ENCODE measurements at regions not wholly inside any gene's neighbourhood (a gene's known extent, or its start where the extent isn't known, plus 50 kb on each side); places are given as distances from the start of the nearest gene placed in this dataset.

DNA sequence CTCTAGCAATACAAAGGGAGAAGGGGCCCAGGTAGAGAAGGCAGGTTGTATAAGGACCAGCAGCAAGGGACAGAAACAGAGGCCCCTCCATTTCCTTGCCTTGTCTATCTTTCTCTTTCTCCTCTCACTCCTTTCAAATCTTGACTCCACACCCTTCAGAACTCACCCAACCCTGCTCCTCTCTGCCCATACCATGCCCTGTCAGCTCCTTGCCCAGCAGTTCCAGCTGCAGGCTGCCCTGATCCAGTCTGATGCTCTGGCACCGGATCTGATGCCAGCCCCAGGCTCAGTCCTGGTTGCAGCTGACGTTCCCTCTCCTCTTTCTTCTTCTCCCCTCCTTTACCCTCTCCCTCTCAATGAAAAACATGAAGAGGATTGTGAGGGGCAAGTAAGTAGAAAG is 291.2 kb downstream of the FBXW7 start:
- Mint-ChIP-seq H3K4me3 (no peak overlapping the region), H3K9me3 (peaks cover 0 to 7% of the 10 kb centered on the region in 2 donors), H3K27ac (peak overlapping the region; percentile 22 to 84), H3K4me1 (peaks cover 32% of the 10 kb centered on the region), H3K27me3 (no peaks in the 10 kb centered on the region)
- ATAC-seq = no peak
- no peak for DNase-seq

DNA sequence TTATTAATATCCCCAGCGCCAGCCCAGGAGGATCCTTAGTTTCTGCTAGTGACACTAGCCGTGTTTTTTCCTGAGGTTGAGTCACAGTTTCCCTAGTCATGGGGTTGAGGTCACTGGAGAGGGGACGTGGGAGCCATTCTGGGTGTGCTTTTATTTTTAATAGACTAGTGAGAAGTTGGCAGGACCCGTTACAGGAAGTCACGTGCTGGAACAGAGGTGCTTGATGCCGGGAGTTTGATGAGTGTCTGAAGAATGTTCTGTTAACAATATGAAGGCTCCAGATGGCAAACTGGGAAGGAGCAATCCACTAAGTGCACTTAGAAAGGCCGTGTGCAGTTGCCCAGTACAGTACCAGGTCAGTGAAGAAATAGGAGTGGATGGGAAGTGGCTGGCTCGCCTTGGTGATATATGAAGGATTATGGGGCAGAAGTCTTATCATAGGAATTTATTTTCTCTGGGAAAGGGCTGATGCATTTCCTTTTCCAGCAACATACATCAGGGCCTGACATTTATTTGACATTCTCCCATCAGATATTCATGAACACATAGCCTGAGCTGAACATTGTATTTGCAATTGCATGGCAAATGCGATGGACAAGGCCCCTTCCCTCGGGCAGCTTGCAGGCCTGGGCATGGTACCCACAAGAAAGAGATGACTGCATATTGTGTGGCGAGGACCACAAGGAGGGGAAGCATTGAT is 291.8 kb downstream of the FBXW7 start:
- Mint-ChIP-seq H3K27ac (peak overlapping the region in 1 of 2 donors; percentile 84), H3K27me3 (no peaks in the 10 kb centered on the region), H3K9me3 (peaks cover 0 to 11% of the 10 kb centered on the region in 2 donors), H3K4me3 (no peak overlapping the region), H3K4me1 (peaks cover 32% of the 10 kb centered on the region)
- ATAC-seq (no peak), DNase-seq (no peak)

DNA sequence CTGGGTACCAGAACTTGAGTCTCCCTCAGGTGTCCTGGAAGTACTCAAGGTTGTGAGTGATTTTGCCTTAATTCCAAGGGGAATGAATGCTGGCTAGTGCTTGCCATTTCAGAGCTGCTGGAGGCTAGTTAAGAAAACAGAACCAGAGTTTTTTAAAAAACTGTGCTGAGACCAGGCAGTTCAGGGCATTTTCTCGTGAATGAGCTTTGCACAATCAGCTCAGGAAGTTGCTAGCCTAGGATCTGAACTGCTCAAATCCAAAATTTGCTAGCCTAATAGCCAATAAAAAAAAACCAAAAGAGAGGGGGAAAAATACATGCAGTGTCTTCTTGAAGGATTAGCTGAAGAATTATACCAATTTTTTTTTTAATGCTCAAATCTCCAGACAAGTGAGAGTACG is 292.7 kb downstream of the FBXW7 start:
- Mint-ChIP-seq H3K4me3 (no peak overlapping the region), H3K9me3 (peaks cover 0 to 14% of the 10 kb centered on the region in 2 donors), H3K4me1 (peaks cover 32% of the 10 kb centered on the region), H3K27ac (no peak overlapping the region), H3K27me3 (no peaks in the 10 kb centered on the region)
- DNase-seq = no peak
- ATAC-seq = no peak

DNA sequence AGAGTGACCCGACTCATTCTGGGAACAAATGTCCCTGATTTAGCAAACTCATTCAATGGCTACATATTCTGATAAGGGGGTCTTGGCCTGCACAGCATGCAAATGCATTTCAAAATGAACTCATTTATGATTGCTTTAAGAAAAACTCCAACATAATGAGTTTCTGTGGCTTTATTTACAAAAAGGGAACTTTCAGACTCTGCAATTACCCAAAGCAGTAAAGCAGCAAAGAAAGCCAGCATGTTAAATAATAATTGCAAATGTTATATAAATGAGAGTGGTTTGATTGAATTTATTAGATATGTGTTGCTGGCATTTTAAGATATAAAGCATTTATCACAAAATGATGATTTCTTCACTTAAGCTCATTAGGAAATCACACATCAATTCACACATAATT is 295.7 kb downstream of the FBXW7 start:
- no peak overlapping the region for H3K27ac Mint-ChIP-seq
- no peaks in the 10 kb centered on the region for H3K27me3 Mint-ChIP-seq
- DNase-seq (no peak), ATAC-seq (no peak)
- H3K4me1 Mint-ChIP-seq = peaks cover 14% of the 10 kb centered on the region
- H3K9me3 Mint-ChIP-seq = peaks cover 4 to 14% of the 10 kb centered on the region in 2 donors
- H3K4me3 Mint-ChIP-seq = no peak overlapping the region

DNA sequence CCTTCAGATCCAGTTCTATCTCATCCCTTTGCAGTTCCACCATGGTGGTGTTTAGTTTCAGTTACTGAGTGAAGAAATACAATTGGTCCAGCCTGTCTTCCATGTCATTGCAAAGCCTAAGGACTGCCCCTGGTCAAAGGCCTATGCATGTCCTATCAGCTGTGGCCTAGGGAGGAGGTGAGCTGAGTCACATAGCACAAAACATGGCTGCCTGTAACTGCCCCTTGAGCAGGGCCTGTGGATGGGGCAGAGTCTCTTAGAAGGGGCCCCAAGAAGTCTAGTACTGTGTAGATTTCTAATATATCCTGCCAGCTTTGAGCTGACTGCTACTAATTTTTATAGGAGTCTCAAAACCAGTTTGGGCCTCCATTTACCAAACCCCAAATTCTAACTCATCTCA is 296.7 kb downstream of the FBXW7 start:
- Mint-ChIP-seq H3K27me3 (no peaks in the 10 kb centered on the region), H3K4me3 (no peak overlapping the region), H3K9me3 (peaks cover 4 to 12% of the 10 kb centered on the region in 2 donors), H3K27ac (no peak overlapping the region), H3K4me1 (peaks cover 6% of the 10 kb centered on the region)
- no peak for DNase-seq
- no peak for ATAC-seq

DNA sequence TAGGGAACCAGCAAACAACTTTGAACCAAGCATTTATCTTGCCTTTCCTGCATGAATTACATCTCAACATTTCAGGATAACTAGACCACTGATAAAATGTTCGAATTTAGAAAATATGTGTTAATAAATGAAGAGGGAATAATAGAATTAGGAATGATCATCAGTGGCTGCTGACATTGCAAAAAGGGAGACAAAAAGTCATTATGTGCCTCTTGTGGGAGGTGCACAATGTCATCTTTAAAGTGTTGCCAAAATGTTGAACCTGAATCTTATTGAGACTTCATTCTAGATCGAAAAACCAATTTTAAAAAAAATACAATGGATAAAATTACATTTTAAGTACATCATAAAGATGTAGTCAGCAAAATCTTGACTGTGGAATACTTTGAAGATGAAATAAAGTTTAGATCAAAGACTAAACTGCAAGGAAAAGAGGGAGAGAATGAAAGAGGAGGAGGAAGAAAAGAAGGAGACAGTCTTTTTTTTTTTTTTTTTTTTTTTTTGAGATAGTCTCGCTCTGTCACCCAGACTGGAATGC is 299.3 kb downstream of the FBXW7 start:
- Mint-ChIP-seq H3K4me3 (no peak overlapping the region), H3K27ac (no peak overlapping the region)

DNA sequence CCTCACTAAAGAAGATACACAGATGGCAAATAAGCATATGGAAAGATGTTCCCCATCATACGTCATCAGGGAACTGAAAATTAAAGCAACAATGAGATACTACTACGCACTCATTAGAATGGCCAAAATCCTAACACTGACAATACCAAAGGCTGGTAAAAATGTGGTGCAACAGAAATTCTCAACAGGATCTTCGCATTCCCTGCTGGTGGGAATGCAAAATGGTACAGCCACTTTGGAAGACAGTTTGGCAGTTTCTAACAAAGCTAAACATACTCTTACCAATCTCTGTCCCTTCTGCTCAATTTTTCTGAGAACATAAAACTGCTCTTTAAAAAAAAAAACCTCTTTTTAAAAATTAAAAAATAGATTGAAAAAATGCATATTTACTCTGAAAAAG is 300.2 kb downstream of the FBXW7 start:
- peaks cover 4 to 7% of the 10 kb centered on the region in 2 donors for H3K9me3 Mint-ChIP-seq
- no peak overlapping the region for H3K4me3 Mint-ChIP-seq
- no peaks in the 10 kb centered on the region for H3K27me3 Mint-ChIP-seq
- ATAC-seq (no peak), DNase-seq (no peak)
- no peak overlapping the region for H3K27ac Mint-ChIP-seq
- H3K4me1 Mint-ChIP-seq = no peaks in the 10 kb centered on the region

More for the DNA sequence above, 299.3 kb downstream of the FBXW7 start:
- no peak for DNase-seq
- no peak for ATAC-seq
- H3K9me3 Mint-ChIP-seq = peaks cover 4 to 7% of the 10 kb centered on the region in 2 donors
- H3K4me1 Mint-ChIP-seq = no peaks in the 10 kb centered on the region
- H3K27me3 Mint-ChIP-seq = no peaks in the 10 kb centered on the region

DNA sequence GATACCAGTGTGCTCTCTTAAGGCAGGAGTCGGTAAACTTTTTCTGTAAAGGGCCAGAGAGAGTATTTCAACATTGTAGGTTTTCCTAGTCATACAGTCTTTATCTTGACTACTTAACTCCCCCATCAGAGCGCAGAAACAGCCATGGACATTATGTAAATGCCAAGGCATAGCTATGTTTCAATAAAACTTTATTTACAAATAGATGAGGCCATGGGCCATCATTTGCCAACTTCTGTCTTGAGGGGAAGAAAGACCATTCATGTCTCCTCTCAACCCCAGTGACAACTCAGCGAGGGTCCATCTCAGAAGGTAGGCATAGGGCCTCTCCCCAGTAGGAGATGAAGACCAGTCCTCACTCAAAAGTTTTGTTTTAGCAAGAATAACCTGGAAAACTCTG is 301.3 kb downstream of the FBXW7 start:
- no peak overlapping the region for H3K4me3 Mint-ChIP-seq
- DNase-seq (no peak), ATAC-seq (no peak)
- no peaks in the 10 kb centered on the region for H3K4me1 Mint-ChIP-seq
- H3K27ac Mint-ChIP-seq = no peak overlapping the region
- H3K27me3 Mint-ChIP-seq = no peaks in the 10 kb centered on the region
- peaks cover 4 to 7% of the 10 kb centered on the region in 2 donors for H3K9me3 Mint-ChIP-seq

DNA sequence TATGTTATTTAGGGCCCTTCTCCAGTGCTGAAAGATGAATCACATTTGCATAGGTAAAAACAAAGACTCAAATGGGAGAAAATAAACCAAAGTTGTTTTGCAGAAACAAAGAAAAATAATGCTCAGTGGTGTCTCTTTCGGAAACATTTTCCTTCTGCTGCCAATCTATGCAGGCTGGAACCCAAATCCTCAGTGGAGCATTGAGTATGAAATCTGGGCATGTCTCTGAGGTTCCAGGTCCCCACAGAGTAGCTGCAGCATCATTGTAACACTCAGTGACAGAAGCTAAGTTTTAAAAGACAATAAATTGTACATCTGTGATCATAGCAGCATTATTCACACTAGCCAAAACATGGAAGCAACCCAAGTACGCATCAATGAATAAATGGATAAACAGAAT is 303.6 kb downstream of the FBXW7 start:
- no peaks in the 10 kb centered on the region for H3K4me1 Mint-ChIP-seq
- H3K27me3 Mint-ChIP-seq = no peaks in the 10 kb centered on the region
- ATAC-seq (no peak), DNase-seq (no peak)
- peaks cover 0 to 4% of the 10 kb centered on the region in 2 donors for H3K9me3 Mint-ChIP-seq
- H3K4me3 Mint-ChIP-seq = no peak overlapping the region
- H3K27ac Mint-ChIP-seq = no peak overlapping the region

DNA sequence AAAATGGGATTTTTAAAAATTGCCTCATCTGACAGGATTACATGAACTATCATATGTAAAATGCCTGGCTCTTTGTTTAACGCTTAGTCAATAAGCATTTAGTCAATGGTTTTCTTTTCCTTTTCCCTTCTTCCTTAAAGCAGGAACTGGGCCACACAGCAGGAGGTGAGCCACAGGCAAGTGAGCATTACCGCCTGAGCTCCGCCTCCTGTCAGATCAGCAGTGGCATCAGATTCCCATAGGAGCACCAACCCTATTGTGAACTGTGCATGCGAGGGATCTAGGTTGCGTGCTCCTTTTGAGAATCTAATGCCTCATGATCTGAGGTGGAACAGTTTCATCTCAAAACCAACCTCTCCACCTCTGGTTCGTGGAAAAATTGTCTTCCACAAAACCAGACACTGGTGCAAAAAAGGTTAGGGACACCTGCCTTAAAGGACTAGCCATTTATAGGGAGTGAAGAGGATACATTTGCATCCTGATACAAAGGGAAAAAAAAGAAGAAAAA is 306.1 kb downstream of the FBXW7 start:
- Mint-ChIP-seq H3K4me3 (no peak overlapping the region), H3K9me3 (no peaks in the 10 kb centered on the region), H3K27ac (no peak overlapping the region), H3K4me1 (no peaks in the 10 kb centered on the region), H3K27me3 (no peaks in the 10 kb centered on the region)
- DNase-seq (no peak), ATAC-seq (no peak)

DNA sequence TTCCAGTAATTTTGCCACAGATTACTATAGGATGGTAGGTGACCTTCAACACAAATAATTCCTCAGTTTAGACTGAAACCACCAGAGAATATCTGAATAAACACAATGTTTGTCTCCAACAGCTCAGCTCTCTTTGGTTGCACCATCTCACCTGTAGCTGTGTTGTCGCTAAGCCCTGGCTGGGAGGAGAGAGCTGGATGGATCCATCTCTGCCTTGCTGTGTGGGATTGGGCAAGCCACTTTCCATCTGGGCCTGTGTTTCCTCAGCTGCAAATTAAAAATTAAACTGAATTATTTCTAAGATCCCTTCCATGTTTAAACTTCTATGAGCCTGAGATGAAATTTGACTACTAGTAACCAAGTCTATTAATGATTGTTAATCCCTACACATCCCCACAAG is 310.2 kb downstream of the FBXW7 start:
- Mint-ChIP-seq H3K9me3 (no peaks in the 10 kb centered on the region), H3K27ac (no peak overlapping the region), H3K27me3 (no peaks in the 10 kb centered on the region), H3K4me3 (no peak overlapping the region), H3K4me1 (no peaks in the 10 kb centered on the region)
- DNase-seq (no peak), ATAC-seq (no peak)

DNA sequence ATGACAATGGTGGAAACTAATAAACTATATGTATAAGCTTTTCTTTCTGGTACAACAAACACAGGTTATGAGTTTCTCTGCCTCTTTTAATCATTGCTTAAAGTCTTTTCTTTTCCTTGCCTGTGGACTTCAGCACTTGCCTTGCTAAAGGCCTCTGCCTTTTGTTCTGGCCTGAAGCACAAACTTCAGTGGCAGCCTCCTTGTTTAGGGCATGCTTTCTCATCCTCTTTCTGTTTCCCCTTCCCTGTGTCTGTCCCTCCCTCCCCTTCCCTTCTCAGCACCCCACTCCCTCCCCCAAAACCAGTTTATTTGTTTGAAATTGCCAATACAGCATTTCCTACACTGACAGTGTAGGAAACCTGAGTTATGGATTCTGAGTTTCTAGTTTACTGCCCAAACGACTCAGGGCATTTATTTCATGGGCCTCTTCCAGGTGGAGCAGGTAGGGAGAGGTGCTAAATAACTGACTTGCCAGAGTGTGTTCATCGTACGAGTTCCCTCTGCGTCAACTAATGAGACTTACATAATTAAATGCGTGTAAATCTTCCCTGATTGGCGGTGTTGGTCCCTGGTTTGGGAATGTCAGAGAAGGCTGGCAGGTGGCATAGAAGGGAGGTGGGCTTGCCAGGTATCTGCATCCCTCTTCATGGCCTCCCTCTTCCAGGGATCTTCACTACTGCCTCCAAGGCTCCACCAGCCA is 311.0 kb downstream of the FBXW7 start:
- no peak for ATAC-seq
- Mint-ChIP-seq H3K27ac (no peak overlapping the region), H3K4me1 (no peaks in the 10 kb centered on the region), H3K4me3 (no peak overlapping the region), H3K27me3 (no peaks in the 10 kb centered on the region), H3K9me3 (no peaks in the 10 kb centered on the region)
- no peak for DNase-seq

DNA sequence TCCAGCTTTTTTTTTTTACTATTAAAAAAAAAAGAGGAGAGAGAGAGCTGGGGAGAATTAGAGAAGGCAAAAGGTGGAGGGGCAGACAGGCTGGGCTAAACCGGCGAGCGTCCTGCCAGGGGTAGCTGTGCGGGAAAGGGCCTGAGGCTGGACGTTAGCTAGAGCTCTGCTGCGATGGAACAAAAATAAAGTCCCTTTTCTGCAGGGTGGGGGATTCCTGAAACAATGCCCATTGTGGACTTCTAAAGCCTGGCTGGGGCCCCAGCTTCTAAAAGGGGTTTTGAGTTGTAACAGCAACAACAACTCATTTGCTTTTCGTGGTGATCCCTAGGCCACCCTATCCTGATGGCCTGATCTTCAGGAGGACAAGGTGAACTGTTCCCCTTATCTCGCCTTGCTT is 311.7 kb downstream of the FBXW7 start:
- Mint-ChIP-seq H3K4me1 (no peaks in the 10 kb centered on the region), H3K27ac (no peak overlapping the region), H3K4me3 (no peak overlapping the region), H3K27me3 (no peaks in the 10 kb centered on the region), H3K9me3 (no peaks in the 10 kb centered on the region)
- DNase-seq (no peak), ATAC-seq (no peak)

DNA sequence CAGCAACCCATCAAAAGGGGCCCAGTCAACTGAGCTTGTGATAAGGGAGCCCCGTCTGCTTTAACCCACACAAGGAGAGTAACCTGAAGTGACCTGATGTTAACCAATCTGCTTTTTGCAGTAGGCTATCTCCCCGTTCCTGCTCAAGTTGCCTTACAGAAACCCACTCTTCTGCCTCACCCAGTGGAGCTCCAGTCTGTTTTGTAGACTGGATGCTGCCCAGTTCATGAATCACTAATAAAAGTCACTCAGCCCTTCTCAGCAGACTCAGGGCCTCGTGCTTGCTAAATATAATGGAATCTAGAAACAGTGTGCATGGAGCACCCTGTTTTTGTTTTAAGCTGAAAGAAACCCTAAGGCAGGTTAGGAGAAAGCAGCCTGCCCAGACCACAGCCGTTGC is 312.3 kb downstream of the FBXW7 start:
- Mint-ChIP-seq H3K4me3 (no peak overlapping the region), H3K27ac (peak overlapping the region in 1 of 2 donors; percentile 5), H3K4me1 (no peaks in the 10 kb centered on the region)

DNA sequence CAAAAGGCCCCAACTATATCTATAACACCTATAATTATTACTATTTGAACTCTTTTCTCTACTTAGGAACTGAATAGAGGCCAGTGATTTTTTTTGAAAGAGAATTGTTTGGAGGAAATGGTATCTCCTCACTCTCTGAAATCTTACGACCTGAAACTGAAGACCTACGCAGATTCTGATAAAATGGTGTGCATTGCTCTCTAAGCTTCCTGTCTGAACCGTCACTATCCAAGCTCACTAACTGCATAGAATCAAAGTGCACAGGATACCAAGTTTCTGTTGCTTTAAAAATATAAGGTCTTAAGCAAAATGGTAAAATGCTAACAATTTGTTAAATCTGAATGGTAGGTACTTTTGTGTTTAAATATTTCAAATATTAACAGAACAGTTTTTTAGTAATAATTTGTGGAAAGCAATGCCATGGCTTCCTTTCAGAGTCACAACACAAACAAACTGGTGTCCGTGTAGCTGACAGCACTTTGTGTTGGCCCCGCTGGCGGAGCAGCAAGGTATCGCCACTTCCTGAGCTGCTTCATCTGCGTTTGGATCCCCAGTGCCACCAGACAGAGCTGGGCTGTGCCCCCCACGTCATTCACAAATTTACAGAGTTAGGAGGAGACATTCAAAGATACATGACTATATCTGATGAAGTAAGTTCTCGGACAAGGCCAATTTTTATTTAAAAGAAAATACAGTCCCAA is 313.9 kb downstream of the FBXW7 start:
- Mint-ChIP-seq H3K4me3 (no peak overlapping the region), H3K27ac (peak overlapping the region in 1 of 2 donors; percentile 32), H3K9me3 (no peaks in the 10 kb centered on the region), H3K27me3 (no peaks in the 10 kb centered on the region), H3K4me1 (no peaks in the 10 kb centered on the region)
- ATAC-seq (no peak), DNase-seq (no peak)

More for the DNA sequence above, 312.3 kb downstream of the FBXW7 start:
- no peaks in the 10 kb centered on the region for H3K27me3 Mint-ChIP-seq
- no peak for ATAC-seq
- DNase-seq = no peak
- no peaks in the 10 kb centered on the region for H3K9me3 Mint-ChIP-seq

Data from stimulated activated naive CD8-positive, alpha-beta T cell treated with anti-CD3 and anti-CD28 coated beads, Interleukin-15, amount 100 ng/mL, for 72 hours (primary cell).